Naive B cell (primary cell): ENCODE measurements at regions not wholly inside any gene's neighbourhood (a gene's known extent, or its start where the extent isn't known, plus 50 kb on each side); places are given as distances from the start of the nearest gene placed in this dataset.

Source experiments
- ATAC-seq, 2 donors: fragments of 150-1000 bp; cut with Tn5 transposase; 2 replicates each; pipeline ENCODE4 v1.10.0; 2021; ENCODE audit warnings: low read depth in 2 of 2, mild to moderate bottlenecking in 2 of 2, moderate library complexity in 2 of 2
- DNase-seq: peaks from one replicate; pipeline ENCODE4 v3.0.0; 2022
- H3K27ac Mint-ChIP-seq, 6 donors: one replicate each; pipeline ENCODE4 v1.8.0; 2020 to 2022; ENCODE audit warnings: mild to moderate bottlenecking in 6 of 6, mixed read lengths in 6 of 6, moderate library complexity in 5 of 6, inconsistent platforms in 2 of 6
- H3K27me3 Mint-ChIP-seq, 3 donors: one replicate each; pipeline ENCODE4 v1.8.0; 2021 to 2022; ENCODE audit warnings: mixed read lengths in 3 of 3, mild to moderate bottlenecking in 1 of 3
- H3K36me3 Mint-ChIP-seq, 2 donors: one replicate each; pipeline ENCODE4 v1.8.0; 2020 to 2022; ENCODE audit warnings: mixed read lengths in 2 of 2, inconsistent platforms in 1 of 2, mild to moderate bottlenecking in 1 of 2
- H3K4me1 Mint-ChIP-seq, 3 donors: one replicate each; pipeline ENCODE4 v1.8.0; 2020 to 2022; ENCODE audit warnings: mixed read lengths in 3 of 3, inconsistent platforms in 1 of 3, mild to moderate bottlenecking in 1 of 3, moderate library complexity in 1 of 3
- H3K4me3 Mint-ChIP-seq, 8 donors: one replicate each; pipeline ENCODE4 v1.8.0; 2020 to 2022; ENCODE audit warnings: mild to moderate bottlenecking in 8 of 8, mixed read lengths in 8 of 8, moderate library complexity in 8 of 8, inconsistent platforms in 2 of 8
- H3K9me3 Mint-ChIP-seq, 7 donors: one replicate each; pipeline ENCODE4 v1.8.0; 2020 to 2022; ENCODE audit warnings: mixed read lengths in 7 of 7, mild to moderate bottlenecking in 5 of 7, inconsistent platforms in 2 of 7, moderate library complexity in 1 of 7

GRCh38 chr2:145010635-145011034, 490.7 kb upstream of the ZEB2 start:
- no peaks in the 10 kb centered on the region for H3K27me3 Mint-ChIP-seq
- H3K9me3 Mint-ChIP-seq = no peaks in the 10 kb centered on the region
- no peak overlapping the region for H3K4me3 Mint-ChIP-seq
- DNase-seq (no peak), ATAC-seq (no peak)
- H3K27ac Mint-ChIP-seq = no peak overlapping the region
- H3K4me1 Mint-ChIP-seq = no peaks in the 10 kb centered on the region
- H3K36me3 Mint-ChIP-seq = no peaks in the 10 kb centered on the region

DNA sequence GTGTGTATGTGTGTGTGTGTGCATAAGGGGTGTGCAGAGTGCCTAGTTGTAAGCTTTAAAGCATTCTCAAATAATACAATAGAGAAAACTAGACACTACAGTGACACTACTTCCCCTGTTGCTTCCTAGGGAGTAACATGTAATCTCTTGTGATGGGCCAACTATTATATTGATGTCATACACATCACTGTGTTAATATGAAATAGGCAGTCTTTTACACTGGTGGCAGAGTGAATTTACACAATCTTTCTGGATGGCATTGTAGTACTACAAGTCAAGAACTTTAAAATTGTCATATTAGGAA, 488.0 kb upstream of the ZEB2 start:
- DNase-seq (no peak), ATAC-seq (no peak)
- no peak overlapping the region for H3K4me3 Mint-ChIP-seq
- no peak overlapping the region for H3K27ac Mint-ChIP-seq
- no peaks in the 10 kb centered on the region for H3K4me1 Mint-ChIP-seq
- no peaks in the 10 kb centered on the region for H3K9me3 Mint-ChIP-seq
- H3K36me3 Mint-ChIP-seq = no peaks in the 10 kb centered on the region
- H3K27me3 Mint-ChIP-seq = no peaks in the 10 kb centered on the region

- H3K4me1 Mint-ChIP-seq = no peaks in the 10 kb centered on the region
- no peak overlapping the region for H3K27ac Mint-ChIP-seq
- DNase-seq (no peak), ATAC-seq (no peak)
- no peaks in the 10 kb centered on the region for H3K36me3 Mint-ChIP-seq
- no peaks in the 10 kb centered on the region for H3K9me3 Mint-ChIP-seq
- no peaks in the 10 kb centered on the region for H3K27me3 Mint-ChIP-seq
- H3K4me3 Mint-ChIP-seq = no peak overlapping the region
These were observed 487.4 kb upstream of the ZEB2 start for GRCh38 chr2:145007093-145007959.

DNA sequence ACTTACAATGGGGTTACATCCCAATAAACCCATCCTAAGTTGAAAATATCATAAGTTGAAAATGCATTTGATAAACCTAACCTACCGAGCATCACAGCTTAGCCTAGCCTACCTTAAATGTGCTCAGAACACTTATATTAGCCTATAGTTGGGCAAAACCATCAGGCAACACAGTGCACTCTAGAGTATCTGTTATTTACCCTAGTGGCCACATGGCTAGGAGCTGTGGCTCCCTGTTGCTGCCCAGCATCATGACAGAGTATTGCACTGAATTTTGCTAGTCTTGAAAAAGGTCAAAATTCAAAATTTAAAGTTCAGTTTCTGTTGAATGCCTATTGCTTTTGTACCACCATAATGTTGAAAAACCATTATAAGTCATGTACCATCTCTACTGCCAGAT, 482.7 kb upstream of the ZEB2 start:
- Mint-ChIP-seq H3K36me3 (no peaks in the 10 kb centered on the region), H3K9me3 (no peaks in the 10 kb centered on the region), H3K27me3 (no peaks in the 10 kb centered on the region), H3K4me1 (peaks cover 0 to 1% (median 0%) of the 10 kb centered on the region in 3 donors), H3K27ac (no peak overlapping the region), H3K4me3 (no peak overlapping the region)
- no peak for ATAC-seq
- DNase-seq = no peak

- Mint-ChIP-seq H3K27me3 (peaks cover 0 to 4% (median 0%) of the 10 kb centered on the region in 3 donors), H3K36me3 (no peaks in the 10 kb centered on the region), H3K4me3 (no peak overlapping the region), H3K4me1 (peaks cover 0 to 1% (median 0%) of the 10 kb centered on the region in 3 donors), H3K9me3 (no peaks in the 10 kb centered on the region), H3K27ac (no peak overlapping the region)
- DNase-seq (no peak), ATAC-seq (no peak)
These were observed 480.5 kb upstream of the ZEB2 start for GRCh38 chr2:145000376-145000775.

- DNase-seq (no peak), ATAC-seq (no peak)
- H3K27me3 Mint-ChIP-seq = peaks cover 0 to 4% (median 0%) of the 10 kb centered on the region in 3 donors
- no peak overlapping the region for H3K27ac Mint-ChIP-seq
- H3K9me3 Mint-ChIP-seq = no peaks in the 10 kb centered on the region
- no peak overlapping the region for H3K4me3 Mint-ChIP-seq
- H3K4me1 Mint-ChIP-seq = peaks cover 0 to 1% (median 0%) of the 10 kb centered on the region in 3 donors
- H3K36me3 Mint-ChIP-seq = no peaks in the 10 kb centered on the region
These were observed 480.0 kb upstream of the ZEB2 start for GRCh38 chr2:144999936-145000335.

GRCh38 chr2:144999071-144999875, 479.4 kb upstream of the ZEB2 start:
- DNase-seq = no peak
- Mint-ChIP-seq H3K27ac (no peak overlapping the region), H3K4me1 (peaks cover 0 to 1% (median 0%) of the 10 kb centered on the region in 3 donors), H3K9me3 (no peaks in the 10 kb centered on the region), H3K27me3 (peaks cover 0 to 4% (median 0%) of the 10 kb centered on the region in 3 donors), H3K36me3 (no peaks in the 10 kb centered on the region), H3K4me3 (no peak overlapping the region)
- ATAC-seq = no peak

GRCh38 chr2:144998435-144998834, 478.5 kb upstream of the ZEB2 start:
- Mint-ChIP-seq H3K27me3 (peaks cover 0 to 4% (median under 1%) of the 10 kb centered on the region in 3 donors), H3K4me3 (no peak overlapping the region), H3K27ac (no peak overlapping the region), H3K36me3 (no peaks in the 10 kb centered on the region), H3K4me1 (peaks cover 0 to 1% (median 0%) of the 10 kb centered on the region in 3 donors), H3K9me3 (no peaks in the 10 kb centered on the region)
- no peak for ATAC-seq
- DNase-seq = no peak

- ATAC-seq (no peak), DNase-seq (no peak)
- H3K4me3 Mint-ChIP-seq = no peak overlapping the region
- no peak overlapping the region for H3K27ac Mint-ChIP-seq
- H3K36me3 Mint-ChIP-seq = no peaks in the 10 kb centered on the region
- H3K27me3 Mint-ChIP-seq = peaks cover 0 to 6% (median 4%) of the 10 kb centered on the region in 3 donors
- H3K4me1 Mint-ChIP-seq = peaks cover 0 to 3% (median 1%) of the 10 kb centered on the region in 3 donors
- H3K9me3 Mint-ChIP-seq = no peaks in the 10 kb centered on the region
These were observed 476.4 kb upstream of the ZEB2 start for GRCh38 chr2:144996225-144996795.

- no peaks in the 10 kb centered on the region for H3K36me3 Mint-ChIP-seq
- ATAC-seq (no peak), DNase-seq (no peak)
- no peak overlapping the region for H3K27ac Mint-ChIP-seq
- H3K4me1 Mint-ChIP-seq = peaks cover 0 to 3% (median 1%) of the 10 kb centered on the region in 3 donors
- peaks cover 0 to 6% (median 4%) of the 10 kb centered on the region in 3 donors for H3K27me3 Mint-ChIP-seq
- no peak overlapping the region for H3K4me3 Mint-ChIP-seq
- peaks cover 0 to 2% (median 0%) of the 10 kb centered on the region in 7 donors for H3K9me3 Mint-ChIP-seq
These were observed 475.6 kb upstream of the ZEB2 start for GRCh38 chr2:144995482-144995881.

DNA sequence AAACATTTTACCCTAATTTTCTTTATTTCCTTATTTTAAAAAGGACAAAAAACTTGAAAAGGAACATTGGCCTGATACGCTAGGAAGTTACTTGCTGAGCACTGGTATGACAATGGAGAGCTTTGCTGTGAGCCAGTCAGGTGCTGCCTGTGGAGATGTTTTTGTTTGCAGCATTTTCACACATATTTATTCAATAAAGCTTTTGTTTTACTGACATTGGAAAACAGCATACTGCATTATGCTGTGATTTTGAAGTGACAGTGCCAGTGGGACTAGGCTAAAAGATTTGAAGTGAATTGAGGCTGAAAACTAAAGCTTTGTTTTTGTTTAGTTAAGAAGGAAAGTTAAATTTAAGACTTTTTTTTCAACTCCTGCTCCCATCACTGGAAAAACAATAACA, 470.7 kb upstream of the ZEB2 start:
- H3K4me3 Mint-ChIP-seq = no peak overlapping the region
- peaks cover 0 to 19% of the 10 kb centered on the region in 2 donors for H3K36me3 Mint-ChIP-seq
- H3K27me3 Mint-ChIP-seq = peaks cover 0 to 6% (median 0%) of the 10 kb centered on the region in 3 donors
- DNase-seq = no peak
- no peak for ATAC-seq
- H3K9me3 Mint-ChIP-seq = peaks cover 8 to 20% (median 18%) of the 10 kb centered on the region in 7 donors
- peaks cover 0 to 3% (median 0%) of the 10 kb centered on the region in 3 donors for H3K4me1 Mint-ChIP-seq
- H3K27ac Mint-ChIP-seq = no peak overlapping the region

DNA sequence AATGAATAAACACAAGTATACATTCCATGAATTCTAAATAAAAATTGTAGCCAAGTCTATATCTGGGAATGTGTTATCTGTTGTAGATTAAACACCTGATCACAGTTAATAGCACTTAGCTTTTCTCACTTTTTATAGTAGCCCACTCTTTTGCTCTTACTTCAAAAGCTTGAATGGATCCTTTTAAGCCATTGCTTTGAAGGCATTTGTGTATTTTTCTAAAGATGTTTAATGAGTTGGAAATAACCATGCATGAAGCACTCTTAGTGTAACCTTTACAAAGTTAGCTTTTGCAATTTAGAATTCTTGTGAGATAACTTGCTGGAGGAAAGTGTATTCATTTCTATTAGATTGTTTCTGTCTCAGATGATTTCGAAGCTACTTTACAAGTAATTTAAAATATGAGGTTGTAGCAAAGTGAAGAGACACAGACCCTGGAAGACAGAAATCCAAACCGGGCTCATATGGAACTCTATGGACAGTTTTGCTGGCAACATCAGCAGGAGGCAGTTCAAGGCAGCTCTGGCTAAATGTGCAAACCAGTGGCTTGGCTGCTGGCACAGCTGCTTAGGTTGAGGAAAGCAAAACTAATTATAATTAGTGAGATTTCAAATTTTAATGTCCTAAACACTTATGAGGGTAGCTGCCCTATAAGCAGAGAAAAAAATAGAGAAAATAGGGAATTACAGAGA, 469.8 kb upstream of the ZEB2 start:
- Mint-ChIP-seq H3K27me3 (peaks cover 0 to 6% (median 0%) of the 10 kb centered on the region in 3 donors), H3K36me3 (peaks cover 0 to 20% of the 10 kb centered on the region in 2 donors), H3K4me1 (peaks cover 0 to 3% (median 0%) of the 10 kb centered on the region in 3 donors), H3K9me3 (peaks cover 8 to 27% (median 23%) of the 10 kb centered on the region in 7 donors), H3K4me3 (no peak overlapping the region), H3K27ac (no peak overlapping the region)
- no peak for ATAC-seq
- no peak for DNase-seq

- peaks cover 0 to 20% of the 10 kb centered on the region in 2 donors for H3K36me3 Mint-ChIP-seq
- H3K27ac Mint-ChIP-seq = no peak overlapping the region
- no peak overlapping the region for H3K4me3 Mint-ChIP-seq
- H3K9me3 Mint-ChIP-seq = peaks cover 8 to 27% (median 23%) of the 10 kb centered on the region in 7 donors
- peaks cover 0 to 3% (median 0%) of the 10 kb centered on the region in 3 donors for H3K4me1 Mint-ChIP-seq
- ATAC-seq (no peak), DNase-seq (no peak)
- peaks cover 0 to 6% (median 0%) of the 10 kb centered on the region in 3 donors for H3K27me3 Mint-ChIP-seq
These were observed 468.7 kb upstream of the ZEB2 start for GRCh38 chr2:144988591-144988990.
